NCI-H748 treated with DMSO at 0.1 percent for 48 hours (cell line): ENCODE measurements at regions not wholly inside any gene's neighbourhood (a gene's known extent, or its start where the extent isn't known, plus 50 kb on each side); places are given as distances from the start of the nearest gene placed in this dataset.
"Not testable (repeated sequence)": the region's sequence is repeated elsewhere in the genome, so short reads cannot be mapped to it uniquely, and the experiment has no call there.

ENCODE experiments used
- DNase-seq: peaks from one replicate; lab custom pipeline; 2025; lab: John Stamatoyannopoulos, UW

DNA sequence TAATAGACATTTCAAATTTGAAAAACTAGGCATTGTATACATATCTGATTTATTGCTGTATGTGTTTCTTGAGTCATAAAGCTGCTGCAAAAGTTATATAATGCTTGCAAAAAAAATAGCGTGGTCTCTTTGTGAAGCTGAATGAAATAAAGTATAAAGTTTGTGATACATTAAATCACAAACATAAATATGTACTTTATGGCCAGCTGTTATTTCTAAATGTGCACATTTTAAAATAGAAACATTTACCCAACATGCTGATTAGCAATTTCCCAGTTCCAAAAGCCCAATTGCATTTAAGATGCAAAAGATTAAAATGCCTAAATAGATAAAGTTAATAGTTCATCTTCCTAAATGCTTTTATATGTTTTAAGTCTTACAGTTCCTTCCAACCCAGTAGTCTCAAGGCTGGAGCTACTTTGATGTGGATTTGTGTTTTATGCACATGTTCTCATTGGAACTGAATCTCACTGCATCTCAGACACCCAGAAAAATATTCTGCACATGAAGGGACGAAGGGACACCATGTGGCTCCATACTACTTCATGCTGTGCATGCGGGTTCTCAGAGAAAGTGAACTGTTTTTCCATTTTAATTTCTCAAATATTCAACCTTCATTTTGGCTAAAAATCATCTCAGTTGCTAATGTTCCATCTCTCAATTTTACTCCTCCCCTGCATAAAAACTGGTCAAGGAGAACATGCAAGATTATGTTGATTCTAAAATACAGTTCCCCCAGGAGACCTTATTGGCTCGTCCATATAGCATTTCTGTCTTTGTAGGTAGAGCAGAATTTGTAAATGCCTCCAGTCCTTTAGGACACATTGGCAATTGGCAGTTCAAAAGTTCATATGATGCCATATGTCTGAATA is 304.6 kb downstream of the MTX2 start:
- no peak for DNase-seq

DNA sequence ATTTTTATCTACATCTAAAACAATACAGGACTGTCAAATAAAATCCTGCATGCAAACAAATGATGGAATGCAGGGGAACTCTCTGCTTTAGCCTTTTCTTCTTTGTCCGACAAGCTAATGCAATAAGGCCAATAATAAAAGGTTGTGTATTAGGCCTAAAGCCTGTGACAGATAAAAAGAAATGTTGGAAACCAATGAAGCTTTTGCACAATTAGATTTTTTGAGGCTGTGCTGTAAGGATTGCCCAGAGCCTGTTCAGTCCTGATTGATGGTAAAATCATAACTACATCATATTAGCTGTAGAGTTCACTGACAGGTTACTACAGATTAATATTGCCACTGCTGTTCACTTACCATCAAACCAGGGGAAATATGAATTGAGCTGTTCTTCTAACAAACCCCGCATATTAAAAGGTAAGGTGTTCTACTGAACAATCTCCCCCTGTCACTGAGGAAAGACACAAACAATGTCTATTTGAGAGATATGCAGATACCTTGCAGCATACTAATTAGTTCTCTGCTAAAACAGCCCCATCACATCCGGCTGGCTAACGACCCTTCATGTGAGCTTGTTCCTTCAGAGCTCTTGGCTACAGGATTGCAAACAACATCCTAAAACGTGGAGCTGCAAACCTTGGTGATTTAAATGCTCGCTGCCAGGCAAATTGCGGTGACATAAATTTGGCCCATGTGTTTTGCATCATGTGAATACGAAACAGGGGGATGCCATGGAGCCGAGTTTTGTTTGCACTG is 305.4 kb downstream of the MTX2 start:
- DNase-seq = no peak

DNA sequence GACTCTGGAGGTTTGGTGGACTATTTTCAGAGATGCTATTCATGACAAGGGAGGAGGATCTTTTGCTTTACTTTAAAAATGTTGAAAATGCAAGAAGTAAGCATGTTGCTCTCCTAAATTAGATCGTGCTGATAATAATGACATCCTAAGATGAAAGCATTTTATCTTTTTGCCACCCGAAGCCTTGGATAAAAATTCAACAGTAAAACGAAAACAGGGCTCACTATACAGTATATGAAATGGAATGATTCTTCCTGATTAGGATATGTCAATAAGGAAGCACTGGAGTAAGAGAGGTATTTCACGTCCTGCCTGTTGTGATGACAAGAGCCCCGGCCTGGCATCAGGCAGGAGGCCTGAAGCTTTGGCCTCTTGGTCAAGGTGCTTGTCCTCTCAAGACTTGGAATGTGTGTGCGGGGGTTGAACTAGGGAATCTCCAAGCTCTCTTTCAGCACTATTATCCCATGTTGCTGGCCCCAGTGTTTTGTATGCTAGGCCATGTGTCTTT is 306.0 kb downstream of the MTX2 start:
- no peak for DNase-seq

DNA sequence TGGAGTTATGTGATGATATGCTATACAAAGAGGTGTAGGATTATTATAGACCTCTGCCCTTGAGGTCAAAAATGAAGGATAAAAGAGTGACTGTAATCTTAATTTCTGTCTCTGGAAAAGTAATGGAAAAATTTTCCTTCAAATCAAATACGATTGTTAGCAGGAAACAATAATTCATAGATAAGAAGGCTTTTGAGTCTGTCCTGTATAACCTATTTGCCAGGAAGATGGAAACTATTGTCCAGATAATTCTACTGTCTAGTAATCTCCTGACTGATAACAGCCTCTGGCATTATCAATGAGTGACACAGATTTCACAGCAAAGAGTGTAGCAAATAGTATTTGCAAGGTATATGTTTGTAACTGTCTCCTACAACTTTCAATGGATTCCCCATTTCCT is 307.8 kb downstream of the MTX2 start:
- DNase-seq = no peak

DNA sequence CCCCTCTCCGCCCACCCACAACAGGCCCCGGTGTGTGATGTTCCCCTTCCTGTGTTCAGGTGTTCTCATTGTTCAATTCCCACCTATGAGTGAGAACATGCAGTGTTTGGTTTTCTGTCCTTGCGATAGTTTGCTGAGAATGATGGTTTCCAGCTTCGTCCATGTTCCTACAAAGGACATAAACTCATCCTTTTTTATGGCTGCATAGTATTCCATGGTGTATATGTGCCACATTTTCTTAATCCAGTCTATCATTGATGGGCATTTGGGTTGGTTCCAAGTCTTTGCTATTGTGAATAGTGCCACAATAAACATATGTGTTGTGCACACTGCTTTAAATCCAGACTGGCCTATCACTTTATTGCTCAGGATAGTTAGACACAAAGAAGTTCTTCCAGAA is 309.1 kb downstream of the MTX2 start:
- DNase-seq = not testable (repeated sequence)

- no peak for DNase-seq
Measured at GRCh38 chr2:176579608-176580007, 310.4 kb downstream of the MTX2 start.

DNA sequence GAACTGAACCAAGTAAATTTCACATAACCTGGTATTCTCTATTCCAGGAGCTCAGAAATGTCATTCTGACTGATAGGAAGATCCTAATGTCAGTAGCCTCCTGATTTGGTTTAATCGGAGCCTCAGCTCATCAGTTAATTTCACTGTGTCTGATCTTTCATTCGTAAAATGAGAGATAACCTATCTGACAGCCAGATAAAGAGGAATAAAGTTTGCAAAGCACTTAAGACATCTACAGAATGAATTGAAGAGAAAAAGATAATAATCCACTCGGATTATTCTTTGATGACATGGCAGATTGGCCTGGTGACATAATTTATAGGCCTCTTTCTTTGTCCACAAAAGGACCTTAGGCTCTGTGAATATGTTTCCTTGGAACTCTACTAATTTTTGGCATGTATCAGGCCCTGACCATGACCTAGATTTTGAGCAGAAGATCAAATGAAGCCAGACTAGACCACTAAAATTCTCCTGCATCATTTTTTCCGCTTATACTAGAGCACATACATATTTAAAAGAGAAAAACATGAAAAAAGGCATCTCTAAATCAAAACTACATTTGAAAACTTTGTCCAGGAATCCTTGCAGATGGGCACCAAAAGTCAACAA is 312.4 kb downstream of the MTX2 start:
- DNase-seq = no peak

GRCh38 chr2:176582176-176582575 is 312.9 kb downstream of the MTX2 start:
- DNase-seq = no peak

- no peak for DNase-seq
Measured at GRCh38 chr2:176582990-176583481, 313.8 kb downstream of the MTX2 start.

DNA sequence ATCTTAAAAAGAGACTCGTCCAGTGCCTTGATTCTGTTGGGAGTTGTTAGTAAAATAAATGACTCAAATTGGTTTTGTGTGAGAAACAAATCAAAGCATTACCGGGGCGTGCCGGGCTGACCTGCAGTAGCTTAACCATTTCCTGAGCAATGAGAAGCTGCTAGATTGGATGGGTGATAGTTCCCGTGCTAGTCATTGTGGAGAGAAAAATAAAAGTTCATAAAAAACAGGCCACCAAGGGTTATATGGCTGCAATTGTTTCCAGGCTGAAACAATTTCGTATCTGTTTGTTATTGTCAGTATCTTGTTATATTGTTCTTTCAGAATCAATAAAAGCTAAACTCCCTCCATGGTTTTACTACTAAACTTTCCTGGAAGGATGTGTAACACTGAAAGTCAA is 314.4 kb downstream of the MTX2 start:
- DNase-seq = no peak

DNA sequence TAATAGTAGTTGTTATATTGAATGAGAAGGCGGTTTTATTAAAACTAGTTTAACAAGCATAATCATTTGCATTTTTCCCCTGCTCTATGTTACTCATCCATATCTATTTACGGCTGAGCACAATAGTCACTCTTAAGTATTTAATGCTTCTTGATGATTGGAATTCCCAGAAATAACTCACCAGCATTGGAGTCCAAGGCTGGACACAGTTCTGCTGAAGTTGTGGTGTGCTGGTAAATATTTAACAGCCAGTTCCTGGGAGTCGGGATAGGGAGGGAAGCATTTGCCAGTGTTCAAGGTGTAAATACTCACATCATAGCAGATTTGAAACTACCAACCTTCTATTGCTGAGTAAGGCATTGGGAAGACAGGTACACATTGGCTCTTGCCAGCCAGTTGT is 315.1 kb downstream of the MTX2 start:
- no peak for DNase-seq

DNA sequence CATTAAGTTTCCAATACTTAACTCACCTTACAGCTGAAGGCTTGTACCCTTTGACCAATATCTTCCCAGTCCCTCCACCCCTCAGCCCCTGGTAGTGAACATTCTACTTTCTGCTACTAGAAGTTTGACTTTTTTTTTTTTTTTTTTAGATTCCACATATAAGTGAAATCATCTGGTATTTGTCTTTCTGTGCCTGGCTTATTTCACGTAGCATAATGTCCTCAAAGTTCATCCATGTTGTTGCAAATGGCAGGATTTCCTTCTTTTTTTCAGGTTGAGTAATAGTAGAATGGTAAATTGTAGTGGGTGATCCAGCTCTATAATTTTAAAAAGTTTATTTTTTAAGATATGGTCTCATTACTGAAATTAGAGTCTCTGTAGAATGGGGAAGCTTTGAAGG is 316.0 kb downstream of the MTX2 start:
- DNase-seq = no peak

DNA sequence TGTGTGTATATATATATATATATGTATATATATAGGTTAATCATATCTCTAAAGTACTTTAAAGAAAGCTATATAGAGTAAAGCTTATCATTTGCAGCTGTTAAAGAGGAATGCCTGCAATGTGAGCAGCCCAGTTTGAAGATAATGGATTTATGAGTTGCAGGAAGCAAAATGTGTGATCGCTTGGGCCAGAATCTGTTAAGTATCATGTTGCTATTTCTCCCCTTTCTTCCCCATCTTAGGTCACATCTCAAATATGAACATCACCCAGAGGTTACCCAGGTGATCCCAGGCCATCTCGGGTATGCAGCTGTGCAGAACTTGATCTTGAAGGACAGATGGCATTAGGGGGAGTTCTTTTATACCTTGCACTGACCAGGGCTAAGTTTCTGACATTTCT is 316.5 kb downstream of the MTX2 start:
- no peak for DNase-seq

DNA sequence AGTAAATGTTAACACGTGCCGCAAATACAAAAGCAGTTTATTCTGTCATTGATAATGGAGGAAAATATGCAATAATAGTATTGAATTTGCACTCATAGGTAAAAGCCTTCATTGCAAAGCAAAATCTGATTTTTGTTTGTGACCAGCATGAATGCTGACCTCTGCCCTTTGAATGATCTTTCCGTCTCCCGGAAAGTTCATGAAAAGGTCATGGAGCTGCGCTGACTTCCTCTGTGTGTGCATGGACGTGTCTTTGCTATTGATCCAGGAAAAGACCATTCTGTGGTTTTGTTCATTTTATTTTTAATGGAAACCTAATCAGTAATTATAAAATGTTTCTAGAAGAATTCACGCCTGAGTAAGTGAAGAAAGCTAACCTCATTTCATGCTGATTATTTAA is 320.0 kb downstream of the MTX2 start:
- DNase-seq = no peak

DNA sequence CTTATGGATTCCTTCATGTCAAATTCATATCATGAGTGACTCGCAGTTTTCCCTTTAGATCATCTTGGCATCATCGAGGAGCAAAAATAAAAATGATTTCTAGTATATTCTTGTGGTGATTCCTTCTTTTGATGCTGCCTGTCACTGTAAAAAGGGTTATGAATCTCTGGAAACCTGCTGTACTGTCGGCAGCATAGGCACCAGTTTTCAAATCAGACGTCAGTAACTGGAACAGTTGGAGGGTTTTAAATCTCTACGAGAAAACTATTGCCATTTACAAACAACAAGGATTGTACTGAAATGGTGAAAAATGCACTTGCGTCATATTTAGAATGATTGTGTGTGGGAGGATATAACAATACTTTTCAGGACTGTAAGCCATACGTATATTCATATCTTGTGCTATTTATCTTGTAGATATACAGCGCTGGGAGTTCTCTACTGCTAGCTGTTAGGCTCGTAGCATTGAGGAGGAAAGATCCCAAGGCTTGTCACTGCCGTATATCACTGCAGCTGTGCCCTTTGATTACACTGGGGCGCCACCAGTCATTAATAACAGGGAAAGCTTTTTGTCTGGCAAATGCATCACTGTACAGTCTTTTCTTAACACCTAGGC is 320.7 kb downstream of the MTX2 start:
- DNase-seq = no peak

DNA sequence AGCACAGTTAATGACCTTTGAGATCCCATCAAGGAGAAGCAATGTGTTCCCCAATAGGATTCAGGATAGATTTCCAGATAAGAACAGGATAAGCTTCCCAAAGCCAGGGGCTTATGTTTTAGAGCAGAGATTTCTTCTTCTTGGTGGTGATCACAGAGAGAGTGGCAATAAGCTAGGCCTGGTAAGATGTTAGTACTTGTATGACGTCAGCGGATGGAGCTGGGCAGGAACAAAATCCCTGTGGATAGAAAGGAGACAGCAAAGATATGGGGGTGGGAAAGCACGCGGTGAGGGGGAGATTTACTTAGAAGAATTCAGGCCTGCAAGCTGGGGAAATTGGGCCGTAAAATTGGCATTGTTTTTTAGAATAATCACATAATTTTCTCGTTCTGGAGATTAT is 323.0 kb downstream of the MTX2 start:
- DNase-seq = no peak

DNA sequence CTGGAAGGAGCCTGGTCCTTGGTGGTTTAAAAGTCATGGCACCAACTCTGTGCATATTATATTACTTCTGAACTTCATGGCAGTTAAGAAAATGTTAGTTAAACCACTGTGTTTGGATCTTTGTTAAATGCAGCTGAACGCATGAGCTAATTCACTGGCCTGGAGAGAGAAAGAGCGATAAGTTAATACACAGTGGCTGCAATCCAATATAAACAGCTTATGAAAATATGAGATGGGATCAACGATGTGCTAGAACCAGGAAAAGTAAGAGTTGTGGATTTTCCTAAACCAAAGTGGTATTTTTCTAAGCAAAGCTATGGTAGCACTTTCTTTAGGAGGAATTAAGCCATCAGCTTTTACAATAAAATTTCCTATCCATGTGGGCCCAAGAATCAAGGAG is 326.7 kb downstream of the MTX2 start:
- DNase-seq = no peak

DNA sequence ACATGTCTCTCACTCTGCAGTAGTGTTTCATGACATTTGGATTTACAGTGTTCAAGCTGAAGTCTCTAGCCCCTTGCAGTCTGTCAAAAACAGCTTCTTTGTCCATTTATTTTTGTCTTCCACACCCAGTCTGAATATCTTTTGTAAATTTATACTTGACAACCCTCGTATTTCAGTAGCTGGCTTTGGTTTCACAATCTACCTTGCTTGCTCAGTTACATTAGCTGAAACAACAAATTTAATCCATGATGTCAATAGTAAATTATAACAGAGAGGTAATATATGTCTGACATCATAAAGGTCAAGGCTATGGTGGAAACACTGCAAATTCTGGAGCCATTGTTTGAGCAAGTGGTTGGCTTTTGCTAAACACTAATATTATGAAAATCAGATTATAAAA is 328.7 kb downstream of the MTX2 start:
- DNase-seq = no peak

GRCh38 chr2:176598351-176598750 is 329.1 kb downstream of the MTX2 start:
- DNase-seq = no peak

DNA sequence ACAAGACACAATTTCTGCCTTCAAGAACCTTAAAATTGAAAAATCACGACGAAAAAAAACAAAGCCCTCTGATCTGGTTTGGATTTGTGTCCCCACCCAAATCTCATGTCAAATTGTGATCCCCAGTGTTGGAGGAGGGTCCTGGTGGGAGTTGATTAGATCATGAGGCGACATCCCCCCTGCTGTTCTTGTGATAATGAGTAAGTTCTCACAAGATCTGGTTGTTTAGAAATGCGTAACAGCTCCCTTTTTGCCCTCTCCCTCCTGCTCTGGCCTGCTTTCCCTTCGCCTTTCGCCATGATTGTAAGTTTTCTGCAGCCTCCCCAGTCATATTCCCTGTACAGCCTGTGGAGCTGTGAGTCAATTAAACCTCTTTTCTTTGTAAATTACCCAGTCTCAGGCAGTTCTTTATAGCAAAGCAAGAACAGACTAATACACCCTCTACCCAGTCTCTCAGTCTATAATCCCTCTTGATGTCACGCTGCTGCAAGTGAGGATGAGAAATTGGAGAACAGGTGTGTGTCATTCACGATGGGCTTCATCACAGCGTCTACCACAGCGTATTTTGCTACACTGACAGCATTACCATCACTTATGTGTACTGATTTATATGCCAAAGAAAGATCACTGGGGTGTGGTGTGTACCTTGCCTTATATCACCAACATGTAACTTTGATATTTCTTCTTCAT is 330.7 kb downstream of the MTX2 start:
- DNase-seq = no peak

- DNase-seq = no peak
Measured at GRCh38 chr2:176601066-176601465, 331.8 kb downstream of the MTX2 start.

DNA sequence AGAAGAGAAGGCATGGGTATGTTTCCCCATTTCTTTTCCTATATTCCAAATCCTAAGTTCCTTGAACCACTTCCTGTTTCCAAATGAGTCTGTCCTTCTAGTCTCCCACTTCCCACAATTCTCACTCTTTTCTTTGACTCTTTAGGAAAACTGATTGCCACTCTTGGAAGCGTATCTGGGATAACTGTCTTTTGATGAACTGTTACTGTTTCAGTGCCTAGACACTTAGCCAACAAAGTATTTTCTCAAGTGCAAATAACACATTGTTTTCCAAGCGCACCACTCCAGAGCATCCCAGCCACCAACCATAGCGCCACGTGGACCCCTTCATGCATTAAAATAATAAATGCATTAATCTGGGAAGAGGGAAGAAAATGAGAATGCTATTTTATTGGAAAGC is 342.8 kb downstream of the MTX2 start:
- no peak for DNase-seq
